K562 (cell line): ENCODE measurements at regions not wholly inside any gene's neighbourhood (a gene's known extent, or its start where the extent isn't known, plus 50 kb on each side); places are given as distances from the start of the nearest gene placed in this dataset.

ENCODE experiments used
- ATAC-seq: fragments of 200-7000 bp; cut with Tn5 transposase; 3 replicates; pipeline ENCODE4 v1.9.1; 2020; ENCODE audit warnings: moderate library complexity
- BruUV-seq: library from RNA; stranded (reverse); fragments of 400-500 nt; replicated peaks from 2 replicates; lab custom pipeline; 2021; lab: Mats Ljungman, UMichigan
- CTCF ChIA-PET: fragments of 300-600 bp; formaldehyde crosslinking; extraction: SDS; loops from one replicate; lab custom pipeline; 2021; ENCODE audit warnings: low intra/inter-chr PET ratio; lab: Yijun Ruan, JAX
- POLR2A ChIA-PET: fragments of 300-600, 350-650 bp; sonication (Branson Sonifier 250); formaldehyde crosslinking; extraction: SDS; loops from one replicate; lab custom pipeline; 2021; ENCODE audit warnings: antibody characterized with exemption, inconsistent platforms; lab: Yijun Ruan, JAX
- DNase-seq, 4 experiments: peaks; one replicate each; pipeline versions ENCODE4 v3.0.0 to v3.0.0-alpha.2; 2011 to 2018; ENCODE audit warnings: low spot score in 3 of 4, mixed read lengths in 3 of 4; ENCODE audit errors: extremely low read depth in 1 of 4
- FAIRE-seq: peaks from 2 replicates; lab custom pipeline; 2011; peaks lifted over from hg19 to GRCh38; lab: Jason Lieb, UNC
- H2AFZ ChIP-seq: 2 replicates; pipeline ENCODE4 v1.6.0; 2011; ENCODE audit warnings: low read depth, low read length, control low read depth, inconsistent platforms
- H3K27ac ChIP-seq: fragments of 200-600 bp; 3 replicates; pipeline ENCODE4 v1.8.0; 2011; ENCODE audit warnings: low read depth, mild to moderate bottlenecking, control low read depth, inconsistent platforms, low read length, moderate library complexity, mixed read lengths; ENCODE audit errors: extremely low read depth
- H3K27me3 ChIP-seq, 2 experiments: fragments of 300-600 bp in 1 of 2; 2 replicates in 1 of 2; 3 replicates in 1 of 2; pipeline versions ENCODE4 v1.6.0 to v1.8.0; 2011; ENCODE audit warnings: inconsistent platforms in 2 of 2, low read length in 2 of 2, mild to moderate bottlenecking in 1 of 2, mixed read lengths in 1 of 2, moderate library complexity in 1 of 2; ENCODE audit not compliant: control insufficient read depth in 2 of 2, insufficient read depth in 2 of 2
- H3K36me3 ChIP-seq: fragments of 300-600 bp; 3 replicates; pipeline ENCODE4 v1.8.0; 2011; ENCODE audit warnings: mild to moderate bottlenecking, low read length, inconsistent platforms; ENCODE audit not compliant: control insufficient read depth, insufficient read depth
- H3K4me1 ChIP-seq, 2 experiments: fragments of 200-600 bp in 1 of 2; replicated peaks in 1 of 2; 2 replicates in 1 of 2; 3 replicates in 1 of 2; pipeline versions ENCODE4 v1.5.1 to v1.8.0; 2011; ENCODE audit warnings: inconsistent platforms in 2 of 2, low read length in 2 of 2, mild to moderate bottlenecking in 1 of 2, mixed read lengths in 1 of 2, moderate library complexity in 1 of 2; ENCODE audit not compliant: control insufficient read depth in 2 of 2, insufficient read depth in 2 of 2
- H3K4me2 ChIP-seq: 2 replicates; pipeline ENCODE4 v1.6.1; 2011; ENCODE audit warnings: low read length, control low read depth, inconsistent platforms, mixed read lengths; ENCODE audit not compliant: insufficient read depth
- H3K4me3 ChIP-seq: fragments of 200-600 bp; sonication (generic), shearing (Covaris generic); 2 replicates; pipeline ENCODE4 v1.5.1; 2016; ENCODE audit warnings: control low read depth, inconsistent platforms
- H3K79me2 ChIP-seq: fragments of 200-600 bp; 3 replicates; pipeline ENCODE4 v1.8.0; 2011; ENCODE audit warnings: low read length, inconsistent platforms; ENCODE audit not compliant: control insufficient read depth, insufficient read depth
- H3K9ac ChIP-seq, 2 experiments: 2 replicates each; pipeline versions ENCODE4 v1.6.0 to v1.6.1; 2011; ENCODE audit warnings: low read depth in 2 of 2, low read length in 2 of 2, control low read depth in 1 of 2, inconsistent platforms in 1 of 2, mild to moderate bottlenecking in 1 of 2, mixed read lengths in 1 of 2; ENCODE audit not compliant: insufficient read depth in 1 of 2
- H3K9me1 ChIP-seq: one replicate; pipeline ENCODE4 v1.6.0; 2011; ENCODE audit warnings: inconsistent platforms, mild to moderate bottlenecking, low read length, moderate library complexity; ENCODE audit not compliant: control insufficient read depth, insufficient read depth
- H3K9me3 ChIP-seq: replicated peaks from 2 replicates; pipeline ENCODE4 v1.5.1; 2011; ENCODE audit warnings: low read depth, low read length, inconsistent platforms; ENCODE audit not compliant: control insufficient read depth, insufficient read depth
- H4K20me1 ChIP-seq: replicated peaks from 2 replicates; pipeline ENCODE4 v1.6.1; 2011; ENCODE audit warnings: low read length, inconsistent platforms, mixed read lengths; ENCODE audit not compliant: control insufficient read depth, insufficient read depth
- CEBPG ChIP-seq, 3 experiments: fragments of 200-800 bp in 1 of 3; sonication (Bioruptor generic) in 1 of 3; sonication (generic) in 1 of 3; formaldehyde crosslinking in 1 of 3; IDR thresholded peaks in 2 of 3; conservative IDR thresholded peaks in 1 of 3; 2 replicates each; pipeline versions ENCODE4 v1.6.1 to v1.8.0; 2016 to 2022; ENCODE audit warnings: missing compliant biosample characterization in 2 of 3, missing genetic modification characterization in 2 of 3, mild to moderate bottlenecking in 1 of 3, missing genetic modification reagents in 1 of 3
- E2F5 ChIP-seq: sonication (generic); formaldehyde crosslinking; IDR thresholded peaks from 2 replicates; pipeline ENCODE4 v1.8.0; 2022; ENCODE audit warnings: mild to moderate bottlenecking, missing genetic modification reagents
- EP400 ChIP-seq: fragments of 450-650 bp; IDR thresholded peaks from 2 replicates; pipeline ENCODE4 v1.6.1; 2017; ENCODE audit warnings: antibody characterized with exemption, mild to moderate bottlenecking, moderate library complexity
- FOXO4 ChIP-seq: fragments of 450-650 bp; formaldehyde crosslinking; IDR thresholded peaks from 2 replicates; pipeline ENCODE4 v1.4.0; 2020; ENCODE audit warnings: mild to moderate bottlenecking, moderate library complexity
- HDAC3 ChIP-seq: fragments of 450-650 bp; IDR thresholded peaks from 2 replicates; pipeline ENCODE4 v1.6.1; 2018; ENCODE audit warnings: borderline replicate concordance, mild to moderate bottlenecking, moderate library complexity; ENCODE audit not compliant: partially characterized antibody
- HNRNPH1 ChIP-seq: fragments of 200-400 bp; formaldehyde crosslinking; optimal IDR thresholded peaks from 2 replicates; pipeline ENCODE3; 2017; ENCODE audit warnings: low read depth, mild to moderate bottlenecking, low read length, moderate library complexity
- ILF3 ChIP-seq: fragments of 450-650 bp; IDR thresholded peaks from 2 replicates; pipeline ENCODE4 v1.6.1; 2018; ENCODE audit warnings: antibody characterized with exemption, mild to moderate bottlenecking, moderate library complexity, borderline replicate concordance
- JUND ChIP-seq, 2 experiments: IDR thresholded peaks; 2 replicates in 1 of 2; 3 replicates in 1 of 2; pipeline ENCODE4 v1.6.1; 2011; ENCODE audit warnings: borderline replicate concordance in 2 of 2, low read depth in 2 of 2, low read length in 2 of 2, improper control_type of control experiment in 1 of 2, missing biosample characterization in 1 of 2, missing genetic modification characterization in 1 of 2, missing genetic modification reagents in 1 of 2
- LCOR ChIP-seq: sonication (generic); formaldehyde crosslinking; IDR thresholded peaks from 2 replicates; pipeline ENCODE4 v1.8.0; 2022; ENCODE audit warnings: mild to moderate bottlenecking, missing genetic modification reagents
- MNT ChIP-seq, 2 experiments: fragments of 450-650 bp; conservative IDR thresholded peaks; 2 replicates each; pipeline ENCODE4 v1.6.1; 2017; ENCODE audit warnings: mild to moderate bottlenecking in 2 of 2, moderate library complexity in 2 of 2
- POU5F1 ChIP-seq: fragments of 150-350 bp; IDR thresholded peaks from 2 replicates; pipeline ENCODE4 v1.6.1; 2014; ENCODE audit warnings: borderline replicate concordance, low read length, low read depth, mild to moderate bottlenecking; ENCODE audit not compliant: partially characterized antibody
- RHOXF2B ChIP-seq: fragments of 250-450 bp; sonication (Bioruptor Pico); conservative IDR thresholded peaks from 2 replicates; pipeline ENCODE4 v1.5.1; 2021
- SAFB ChIP-seq: fragments of 200-400 bp; formaldehyde crosslinking; IDR thresholded peaks from 2 replicates; pipeline ENCODE4 v1.6.1; 2017; ENCODE audit warnings: low read depth, low read length, borderline replicate concordance
- SPI1 ChIP-seq: IDR thresholded peaks from 2 replicates; pipeline ENCODE4 v1.6.1; 2011; ENCODE audit warnings: low read depth, low read length, control low read depth, borderline replicate concordance
- ZNF124 ChIP-seq: sonication (generic); formaldehyde crosslinking; IDR thresholded peaks from 2 replicates; pipeline ENCODE4 v1.8.1; 2022; ENCODE audit warnings: missing genetic modification reagents
- ZNF165 ChIP-seq: fragments of 250-450 bp; sonication (Bioruptor Pico); IDR thresholded peaks from 2 replicates; pipeline ENCODE4 v1.4.0; 2020; ENCODE audit warnings: borderline replicate concordance
- WGBS: fragments of 100-300 bp; shearing (Covaris generic); methylation state at CpG from one replicate; pipeline ENCODE4 v1.1.6; 2016; ENCODE audit warnings: low coverage, mixed read lengths; ENCODE audit not compliant: insufficient coverage; ENCODE audit errors: missing lambda C conversion rate; 5-methylcytosine and 5-hydroxymethylcytosine counted together
- in situ Hi-C: fragments of 300-500 bp; cut with MboI; formaldehyde crosslinking; loops from 4 replicates; pipeline ENCODE4 v1.15.0; 2018; ENCODE audit warnings: inconsistent platforms, mixed read lengths
- intact Hi-C: fragments of 100-400 bp; cut with micrococcal nuclease; formaldehyde crosslinking; loops from 2 replicates; pipeline ENCODE4 v1.14.2; 2022

GRCh38 chr10:21173802-21174714 lies 276.9 kb upstream of the NEBL start:
- DNase-seq (peak; percentile 55 to 68 (median 58)), ATAC-seq (peak; percentile 82), FAIRE-seq (no peak)
- Histone ChIP-seq H3K9ac (peak overlapping the region; percentile 63 to 89), H3K79me2 (peaks cover 3% of the 10 kb centered on the region; the same call in 2 of the 3 replicates), H3K4me1 (peaks cover 12 to 21% of the 10 kb centered on the region in 2 experiments; a peak in 4 of 5 replicates), H3K9me1 (no peaks in the 10 kb centered on the region), H3K36me3 (peaks cover 5% of the 10 kb centered on the region; the same call in 1 of the 3 replicates), H4K20me1 (no peaks in the 10 kb centered on the region), H3K27me3 (no peaks in the 10 kb centered on the region), H2AFZ (peak overlapping the region; percentile 55), H3K9me3 (peaks cover 6% of the 10 kb centered on the region), H3K27ac (peak overlapping the region; percentile 14), H3K4me2 (peak overlapping the region; percentile 75), H3K4me3 (peak overlapping the region; percentile 52)
- BruUV-seq: no TSS peak
- in situ Hi-C loops (no loop called here), intact Hi-C loops (loop anchor here (2.0 kb wide), 1 partner anchor 97 kb away; no protein-coding TSS in a partner anchor)
- CTCF ChIA-PET: no interaction called here
- WGBS: 25% methylated on average over 35 of the region's 107 CpGs
- POLR2A ChIA-PET: no interaction called here
- no peak for TF ChIP-seq ZNF124 (CRISPR knock-in tag)
- no peak for TF ChIP-seq MNT (conservative IDR thresholded peaks at IDR 0.05)
- TF ChIP-seq E2F5 (CRISPR knock-in tag): no peak
- TF ChIP-seq ZNF165 (CRISPR knock-in tag): no peak
- no peak for TF ChIP-seq EP400
- no peak for TF ChIP-seq SPI1
- no peak for TF ChIP-seq RHOXF2B (CRISPR knock-in tag)
- TF ChIP-seq HDAC3: no peak
- TF ChIP-seq FOXO4 (CRISPR knock-in tag): no peak
- no peak for TF ChIP-seq POU5F1
- no peak for TF ChIP-seq ILF3
- no peak; the same call in 1 of the 2 replicates for TF ChIP-seq SAFB
- TF ChIP-seq HNRNPH1: no peak
- no peak for TF ChIP-seq LCOR (CRISPR knock-in tag)
- TF ChIP-seq CEBPG (CRISPR knock-in tag; IDR thresholded peaks at IDR 0.05): no peak
- no peak for TF ChIP-seq CEBPG (tag; conservative IDR thresholded peaks at IDR 0.05 in 1 of 2, IDR thresholded peaks at IDR 0.05 in 1 of 2)
- TF ChIP-seq JUND (IDR thresholded peaks at IDR 0.05; ENCODE audit: borderline replicate concordance, low read depth, low read length): peak; percentile 77
- TF ChIP-seq JUND (tag; IDR thresholded peaks at IDR 0.05; ENCODE audit: borderline replicate concordance, low read depth, low read length): no peak; the same call in 2 of the 3 replicates
